HG02885 (cell line): ENCODE measurements at regions not wholly inside any gene's neighbourhood (a gene's known extent, or its start where the extent isn't known, plus 50 kb on each side); places are given as distances from the start of the nearest gene placed in this dataset.

ENCODE experiments used
- ATAC-seq: cut with Tn5 transposase; IDR thresholded peaks from one replicate; pipeline ENCODE4 v1.9.1; 2021; ENCODE audit warnings: mild to moderate bottlenecking; ENCODE audit not compliant: unreplicated experiment, poor library complexity

DNA sequence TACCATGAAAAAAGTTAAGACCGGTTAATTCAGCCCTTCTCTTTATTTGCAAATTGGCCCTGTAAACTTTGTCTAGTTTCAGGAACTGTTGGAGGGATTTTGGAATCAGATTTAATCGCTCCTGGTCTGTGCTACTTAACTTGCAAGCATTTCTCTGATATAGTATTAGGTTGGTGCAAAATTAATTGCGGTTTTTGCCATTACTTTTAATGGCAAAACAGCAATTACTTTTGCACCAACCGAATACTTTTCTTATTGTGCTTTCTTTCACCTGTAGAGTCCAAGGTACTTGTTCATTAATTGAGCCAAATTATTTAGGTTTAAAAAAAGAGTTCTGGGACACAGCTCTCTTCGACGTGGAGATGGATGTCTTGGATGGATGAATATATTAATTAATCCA, 92.8 kb upstream of the HNRNPU start:
- ATAC-seq, result no peak

DNA sequence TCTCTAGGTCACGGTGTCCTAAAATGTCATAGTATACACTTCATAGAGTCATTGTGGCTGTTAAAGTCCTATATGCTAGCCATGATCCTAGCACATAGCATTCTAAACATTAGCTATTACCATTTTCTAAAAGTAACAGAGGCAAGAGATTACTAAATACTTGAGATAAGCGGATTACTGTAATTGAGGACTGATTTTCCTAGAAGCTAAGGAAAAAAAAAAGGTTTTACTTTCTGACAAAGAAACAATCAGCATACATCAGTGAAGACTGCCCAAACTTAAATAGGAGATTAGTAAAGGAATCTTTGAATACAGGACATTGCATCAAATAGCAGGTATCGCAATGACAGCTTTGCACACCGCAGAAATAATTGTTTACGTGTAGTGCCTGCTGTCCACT, 91.3 kb upstream of the HNRNPU start:
- ATAC-seq, result no peak

DNA sequence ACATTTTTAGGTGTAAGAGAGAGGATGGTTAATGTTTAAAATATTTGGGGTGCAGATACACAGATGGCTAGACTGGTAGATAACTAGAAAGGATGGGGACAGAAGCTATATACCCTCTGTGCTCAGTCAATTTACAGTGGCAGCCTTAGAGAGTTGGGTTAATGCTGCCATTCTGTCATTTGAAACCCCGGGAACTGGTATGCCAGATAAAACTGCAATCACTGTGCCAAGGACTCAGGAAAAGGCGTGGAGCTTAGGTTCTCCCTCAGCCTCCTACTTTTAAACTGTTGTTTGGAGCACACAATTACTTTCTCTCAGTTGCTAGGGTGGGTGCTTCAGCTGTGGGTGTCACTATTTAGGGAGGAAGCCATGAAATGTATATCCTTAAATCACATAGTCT, 90.0 kb upstream of the HNRNPU start:
- ATAC-seq, result no peak

DNA sequence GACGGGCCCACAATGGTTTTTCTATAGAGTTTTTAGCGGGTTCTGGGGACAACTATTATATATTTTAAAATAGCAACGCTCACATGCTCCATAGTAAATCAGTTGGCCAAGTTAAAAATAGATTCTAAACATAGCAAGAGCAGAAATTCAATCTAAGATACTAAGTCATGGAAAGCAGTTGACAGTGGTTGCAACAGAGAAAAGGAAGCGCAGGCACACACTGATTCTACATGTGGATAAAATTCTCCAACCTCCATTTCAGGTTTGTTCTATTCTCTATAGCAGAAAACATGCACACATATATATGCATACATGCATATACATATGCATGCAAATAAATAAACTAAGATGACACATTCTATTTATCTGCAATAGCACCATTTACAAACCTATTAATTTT, 89.6 kb upstream of the HNRNPU start:
- no peak for ATAC-seq

DNA sequence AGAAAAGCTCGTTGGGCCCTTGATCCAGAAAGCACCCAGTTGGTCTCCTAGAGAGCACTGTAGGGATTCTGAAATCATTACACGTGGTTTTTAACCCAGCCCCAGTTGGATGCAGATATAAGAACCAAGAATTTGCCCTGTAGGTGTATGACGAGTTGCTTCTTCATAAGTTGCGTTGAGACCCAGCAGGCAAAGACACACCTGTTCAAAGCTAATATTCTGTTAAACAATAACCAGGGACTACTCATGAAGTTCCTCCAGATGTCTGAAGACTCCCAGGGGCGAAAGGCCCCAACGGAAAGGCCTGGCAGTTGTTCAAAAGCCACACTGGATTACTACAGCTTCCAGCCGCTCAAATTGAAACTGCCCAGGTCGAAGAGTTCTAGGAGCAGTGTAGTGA, 88.6 kb upstream of the HNRNPU start:
- peak; percentile 53 for ATAC-seq

DNA sequence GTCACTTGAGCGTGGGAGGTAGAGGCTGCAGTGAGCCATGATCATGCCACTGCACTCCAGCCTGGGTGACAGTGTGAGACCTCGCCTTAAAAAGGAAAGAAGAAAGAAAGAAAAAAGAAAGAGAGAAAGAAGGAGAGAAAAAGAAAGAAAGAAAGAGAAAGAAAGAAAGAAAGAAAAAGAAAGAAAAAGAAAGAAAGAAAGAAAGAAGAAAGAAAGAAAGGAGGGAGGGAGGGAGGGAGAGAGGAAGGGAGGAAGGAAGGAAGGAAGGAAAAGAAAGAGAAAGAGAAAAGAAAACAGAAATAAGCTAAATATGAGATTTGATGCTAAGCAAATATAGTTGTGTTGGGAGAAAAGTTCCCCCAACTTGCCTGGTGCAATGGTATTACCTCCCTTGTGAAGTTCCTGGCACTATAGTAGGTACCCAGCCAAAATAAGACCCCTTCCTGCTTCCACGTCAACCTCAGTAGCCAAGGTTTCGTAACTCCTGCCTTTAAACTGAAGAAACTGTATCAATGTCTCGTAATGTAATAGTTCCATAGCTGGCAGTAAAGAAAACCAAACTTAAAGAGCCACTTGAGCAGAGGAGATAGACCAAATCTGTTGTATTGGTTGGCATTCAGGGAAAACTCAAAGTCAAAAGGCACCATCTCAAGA, 88.1 kb upstream of the HNRNPU start:
- ATAC-seq, result peak; percentile 16

DNA sequence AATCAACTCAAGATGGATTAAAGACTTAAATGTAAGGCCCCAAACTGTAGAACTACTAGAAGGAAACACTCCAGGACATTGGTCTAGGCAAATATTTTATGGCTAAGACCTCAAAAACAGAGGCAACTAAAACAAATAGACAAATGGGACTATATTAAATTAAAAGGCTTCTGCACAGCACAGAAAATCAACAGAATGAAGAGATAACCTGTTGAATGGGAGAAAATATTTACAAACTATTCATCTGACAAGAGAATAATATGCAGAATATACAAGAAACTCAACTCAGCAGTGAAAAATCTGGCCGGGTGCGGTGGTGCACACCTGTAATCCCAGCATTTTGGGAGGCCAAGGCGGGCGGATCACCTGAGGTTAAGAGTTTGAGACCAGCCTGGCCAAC, 84.1 kb upstream of the HNRNPU start:
- no peak for ATAC-seq

DNA sequence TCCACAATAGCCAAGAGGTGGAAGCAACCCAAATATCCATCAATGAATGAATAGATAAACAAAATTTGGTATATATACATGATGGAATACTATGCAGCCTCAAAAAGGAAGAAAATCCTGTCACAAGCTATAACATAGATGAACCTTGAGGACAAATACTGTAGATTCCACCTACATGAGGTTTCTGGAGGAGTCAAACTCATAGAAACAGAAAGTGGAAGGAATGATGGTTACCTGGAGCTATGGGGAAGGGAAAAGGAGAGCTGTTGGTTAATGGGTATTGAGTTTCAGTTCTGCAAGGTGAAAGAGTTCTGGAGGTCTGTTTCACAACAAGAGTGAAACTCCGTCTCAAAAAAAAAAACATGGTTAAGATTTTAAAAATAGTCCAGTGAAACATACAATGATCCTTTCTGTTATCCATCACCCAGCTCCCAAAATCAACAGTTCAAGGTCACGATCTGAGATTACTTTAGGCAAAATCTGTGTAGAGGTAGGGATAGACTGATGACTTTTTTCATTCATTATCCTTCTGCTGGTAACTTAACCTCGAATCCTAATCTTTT, 80.8 kb upstream of the HNRNPU start:
- peak; percentile 82 for ATAC-seq

DNA sequence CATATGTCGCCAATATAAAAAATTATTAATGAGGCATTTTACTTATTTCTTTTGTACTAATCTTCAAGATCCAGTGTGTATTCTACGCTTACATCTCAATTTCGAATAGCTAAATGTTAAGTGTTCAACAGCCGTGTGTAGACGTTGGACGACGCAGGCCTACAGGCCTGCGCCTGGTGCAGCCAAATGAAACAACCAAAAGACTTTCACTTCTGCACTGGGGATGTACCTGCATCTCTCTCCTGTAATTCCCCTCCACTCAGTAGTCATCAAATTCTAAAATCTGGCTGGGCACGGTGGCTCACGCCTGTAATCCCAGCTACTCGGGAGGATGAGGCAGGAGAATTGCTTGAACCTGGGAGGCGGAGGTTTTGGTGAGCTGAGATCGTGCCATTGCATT, 76.8 kb upstream of the HNRNPU start:
- ATAC-seq, result peak; percentile 88

DNA sequence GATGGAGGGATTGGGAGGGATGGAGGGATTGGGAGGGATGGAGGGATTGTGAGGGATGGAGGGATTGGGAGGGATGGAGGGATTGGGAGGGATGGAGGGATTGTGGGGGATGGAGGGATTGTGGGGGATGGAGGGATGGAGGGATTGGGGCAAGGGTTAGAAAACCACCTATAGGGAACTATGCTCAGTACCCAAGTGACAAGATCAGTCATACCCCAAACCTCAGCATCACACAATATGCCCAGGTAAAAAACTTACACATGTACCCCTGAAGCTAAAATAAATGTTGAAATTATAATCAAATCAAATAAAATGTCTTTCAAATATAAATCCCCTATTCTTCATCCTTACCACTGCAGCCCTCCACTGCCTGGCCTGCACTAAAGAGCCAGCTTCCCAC, 72.8 kb upstream of the HNRNPU start:
- no peak for ATAC-seq

DNA sequence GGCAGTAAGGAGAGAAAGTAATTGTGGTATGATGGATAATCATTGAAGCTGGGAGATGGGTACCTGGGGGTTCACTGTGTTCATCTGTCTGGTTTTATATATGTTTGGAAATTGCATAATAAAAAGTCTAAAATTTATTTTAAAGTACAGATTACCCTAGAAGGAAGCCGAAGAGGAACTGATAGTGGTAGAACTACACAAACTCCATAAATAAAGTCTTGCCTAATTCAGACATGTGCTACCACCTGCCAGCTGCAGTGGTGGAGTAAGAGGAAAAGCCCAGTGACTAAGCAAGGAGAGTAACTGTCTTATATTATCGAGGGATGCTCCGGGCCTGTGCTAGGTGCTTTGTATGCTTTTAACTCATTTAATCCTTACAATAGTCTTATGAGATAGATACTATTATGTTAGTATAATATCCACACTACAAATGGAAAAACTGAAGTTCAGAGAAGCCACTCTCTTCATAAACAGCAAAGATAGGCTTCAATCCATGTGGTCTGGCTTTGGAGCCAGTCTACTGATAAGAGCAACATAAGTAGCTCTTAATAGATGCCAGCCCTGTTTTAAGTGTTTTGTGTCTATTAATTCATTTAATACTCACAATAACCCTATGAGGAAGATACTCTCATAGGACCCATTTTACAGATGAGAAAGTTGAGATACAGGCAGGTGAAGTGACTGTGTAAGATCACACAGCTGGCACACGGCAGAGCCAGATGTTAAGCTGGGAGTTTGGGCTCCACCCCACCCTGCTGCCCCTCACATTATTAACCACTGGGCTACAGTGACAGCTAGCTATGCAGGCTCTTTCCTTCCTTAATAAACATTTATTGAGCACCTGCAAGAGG, 56.8 kb upstream of the HNRNPU start:
- ATAC-seq, result peak; percentile 67

DNA sequence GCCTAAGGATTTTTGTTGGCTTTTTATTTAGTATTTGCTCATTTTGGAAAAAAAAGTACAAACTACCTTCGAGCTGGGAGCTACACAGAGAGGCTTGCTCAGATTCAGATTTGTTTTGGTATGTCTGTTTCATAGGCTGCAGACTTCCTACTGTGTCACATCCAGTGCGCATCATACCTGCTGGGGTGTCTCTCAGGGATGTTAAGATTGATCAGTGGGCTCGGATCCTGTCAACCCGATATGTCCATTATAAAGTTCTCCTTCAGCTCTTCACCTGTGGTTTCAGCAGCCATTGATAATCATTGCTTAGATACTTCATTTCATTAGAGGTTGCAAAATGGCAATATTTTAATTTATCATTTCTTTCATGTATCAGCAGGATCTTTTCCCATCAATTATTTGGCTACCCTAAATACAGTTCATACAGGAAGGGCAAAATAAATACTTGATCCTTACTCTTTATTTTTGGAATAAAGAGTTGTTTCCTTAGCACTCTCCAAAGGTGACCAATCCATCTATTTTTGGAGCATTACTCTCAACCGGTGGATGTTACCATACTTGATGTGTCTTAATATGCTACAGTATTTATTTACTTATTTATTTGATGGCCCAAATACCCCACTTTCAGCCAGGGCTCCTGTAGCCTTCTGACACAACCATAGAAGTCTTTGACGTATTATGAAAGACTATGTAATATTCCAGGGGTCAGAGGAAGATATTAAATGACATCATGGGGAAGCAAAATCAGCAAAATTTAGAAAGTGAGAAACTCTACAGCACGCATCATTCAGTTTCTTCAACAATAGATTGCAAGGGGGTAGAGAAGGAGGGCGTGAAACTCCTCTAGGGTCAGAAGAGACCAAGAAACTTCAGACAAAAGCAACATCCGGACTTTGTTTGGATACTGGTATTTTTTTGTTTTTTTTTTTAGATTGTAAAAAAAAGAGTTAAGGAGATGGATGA, 55.3 kb upstream of the HNRNPU start:
- no peak for ATAC-seq

DNA sequence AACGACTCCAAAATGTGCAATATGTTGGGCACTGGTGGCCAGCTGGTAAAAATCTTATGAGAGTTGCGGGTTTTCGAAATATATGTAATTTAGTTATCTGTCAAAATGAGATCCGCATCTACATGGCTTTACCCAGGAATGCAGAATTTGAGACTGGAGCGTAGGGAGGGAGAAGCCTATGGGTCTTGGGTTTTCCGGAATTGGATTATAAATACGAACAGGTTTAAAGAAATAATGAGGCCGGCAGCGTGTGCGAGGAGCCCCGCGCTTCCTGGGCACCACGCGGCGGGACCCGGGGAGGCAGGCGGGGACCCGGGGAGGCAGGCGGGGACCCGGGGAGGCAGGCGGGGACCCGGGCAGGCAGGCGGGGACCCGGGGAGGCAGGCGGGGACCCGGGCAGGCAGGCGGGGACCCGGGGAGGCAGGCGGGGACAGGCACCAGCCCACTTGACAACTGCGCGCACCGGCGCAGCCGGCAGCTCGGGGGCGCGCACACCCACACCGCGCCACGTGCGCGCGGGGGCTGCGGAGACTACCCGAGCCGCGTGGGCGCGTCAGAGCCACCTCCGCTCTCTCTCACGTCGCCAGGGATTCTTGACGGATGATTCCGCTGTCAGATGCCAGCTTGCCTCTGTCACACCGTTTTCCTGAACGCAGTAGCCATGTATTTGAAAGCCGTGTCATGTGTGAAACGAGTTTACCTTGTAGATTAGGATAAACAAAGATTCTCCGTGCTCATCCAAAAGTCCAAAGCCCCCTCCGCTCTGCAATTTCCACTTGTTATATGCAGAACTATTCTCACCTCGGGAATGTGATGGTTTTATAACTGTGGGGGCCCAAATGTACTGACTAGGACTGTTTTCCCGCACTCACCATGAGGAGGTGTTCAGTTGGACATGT, 54.3 kb upstream of the HNRNPU start:
- peak; percentile 67 for ATAC-seq

DNA sequence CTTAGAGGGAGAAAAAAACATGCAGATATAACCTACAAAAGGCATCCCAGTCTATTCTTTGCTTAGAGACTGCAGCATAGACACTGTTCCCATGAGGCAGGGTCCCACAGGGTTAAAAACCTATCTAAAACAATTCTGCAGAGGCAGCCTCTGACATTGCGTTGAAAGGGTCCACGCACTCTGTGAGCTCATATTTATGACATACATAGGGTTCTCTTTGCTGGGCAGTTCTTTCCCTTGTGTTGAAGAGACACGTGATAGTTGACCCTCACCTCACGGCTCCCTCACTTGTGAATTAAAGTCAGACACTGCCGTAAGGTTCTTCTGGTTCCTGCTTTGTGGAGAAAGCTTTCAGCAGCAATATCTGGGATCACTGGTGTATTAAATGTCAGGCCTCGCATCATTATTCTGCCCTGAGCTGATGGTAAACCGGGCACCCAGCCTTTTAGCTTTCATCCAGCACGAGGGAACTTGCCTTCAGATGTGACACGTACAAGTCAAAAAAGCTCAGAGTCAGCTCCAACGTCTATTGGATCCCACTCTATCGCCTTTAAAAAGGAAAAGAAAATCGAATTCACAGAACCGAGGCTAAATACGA, 52.8 kb upstream of the HNRNPU start:
- ATAC-seq, result no peak

DNA sequence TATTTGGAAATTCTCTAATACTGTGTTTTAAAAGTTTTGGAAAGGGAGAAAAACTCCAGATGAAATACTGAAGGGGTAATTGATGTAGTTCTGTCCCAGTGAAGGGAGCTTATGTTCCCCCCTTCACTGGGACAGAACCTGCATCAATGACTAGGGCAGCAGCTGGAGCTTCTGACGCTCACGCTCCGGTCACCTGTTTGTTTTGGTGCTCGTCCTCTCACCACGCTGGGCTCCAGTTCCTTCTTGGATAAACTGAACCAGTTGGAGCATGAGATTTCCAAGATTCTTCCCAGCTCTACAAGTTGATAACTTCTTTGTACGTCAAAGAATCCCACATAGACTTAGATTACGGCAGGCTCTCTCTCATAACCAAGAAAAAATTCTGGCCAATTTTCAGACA, 51.4 kb upstream of the HNRNPU start:
- no peak for ATAC-seq

DNA sequence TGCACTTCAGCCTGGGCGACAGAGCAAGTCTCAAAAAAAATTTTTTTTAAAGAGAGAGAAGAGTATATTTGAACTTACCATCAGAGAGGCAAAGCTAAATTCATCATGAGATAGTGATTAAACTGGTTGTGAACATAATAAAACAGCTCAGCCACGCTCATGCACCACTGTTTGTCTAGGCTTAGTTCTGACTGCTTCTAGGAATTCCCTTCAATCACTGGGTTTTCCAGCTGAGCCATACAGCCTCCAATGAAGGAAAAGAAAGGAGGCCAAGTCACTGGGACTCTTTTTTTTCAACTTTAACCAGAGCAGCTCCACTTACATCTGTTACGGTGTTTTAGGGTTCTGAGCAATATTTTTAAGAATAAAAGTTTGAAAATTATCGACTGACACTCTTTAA, 50.4 kb upstream of the HNRNPU start:
- ATAC-seq, result no peak
